NCI-H2081 treated with DMSO at 0.1 percent for 48 hours (cell line): ENCODE measurements at regions not wholly inside any gene's neighbourhood (a gene's known extent, or its start where the extent isn't known, plus 50 kb on each side); places are given as distances from the start of the nearest gene placed in this dataset.
A peak's percentile ranks its signal among the peaks of the same experiment; 100 is the strongest.

Experiments
- DNase-seq: peaks from one replicate; lab custom pipeline; 2025; lab: John Stamatoyannopoulos, UW

DNA sequence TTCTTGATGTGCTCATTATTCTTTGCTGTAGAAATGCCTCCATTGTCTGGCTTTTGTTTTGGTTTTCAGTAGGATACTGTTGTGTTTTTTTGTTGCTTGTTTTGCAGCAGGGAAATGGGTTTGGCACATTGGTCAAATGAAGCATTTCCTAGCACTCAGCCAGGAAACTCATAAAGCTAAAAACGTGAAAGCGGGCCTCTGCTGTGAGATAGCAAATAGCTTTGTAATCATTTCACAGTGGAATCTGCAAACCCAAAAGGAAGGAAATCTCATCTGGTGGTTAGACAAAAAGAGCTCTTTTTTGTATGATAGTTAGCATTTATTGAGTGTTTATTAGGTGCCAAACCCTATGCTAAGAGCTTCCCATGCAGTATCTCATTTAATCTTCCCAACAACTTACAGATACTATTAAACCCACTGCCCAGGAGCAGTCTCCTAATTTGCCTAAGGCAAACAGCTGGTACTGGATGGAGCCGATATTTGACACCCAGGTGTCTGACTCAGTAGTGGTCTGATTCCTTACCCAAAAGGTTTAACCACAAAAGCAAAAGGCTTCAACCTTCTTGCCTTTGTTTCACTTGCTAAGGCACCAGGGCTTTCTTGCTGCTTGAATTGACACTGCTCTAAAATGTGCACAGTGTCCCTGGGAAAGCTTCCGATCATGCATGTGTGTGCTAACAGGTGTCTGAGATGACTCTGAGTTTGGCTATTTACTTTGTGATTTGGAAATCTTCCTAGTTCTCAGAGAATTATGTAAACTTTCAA is 527.9 kb upstream of the MDFIC2 start:
- DNase-seq: no peak

DNA sequence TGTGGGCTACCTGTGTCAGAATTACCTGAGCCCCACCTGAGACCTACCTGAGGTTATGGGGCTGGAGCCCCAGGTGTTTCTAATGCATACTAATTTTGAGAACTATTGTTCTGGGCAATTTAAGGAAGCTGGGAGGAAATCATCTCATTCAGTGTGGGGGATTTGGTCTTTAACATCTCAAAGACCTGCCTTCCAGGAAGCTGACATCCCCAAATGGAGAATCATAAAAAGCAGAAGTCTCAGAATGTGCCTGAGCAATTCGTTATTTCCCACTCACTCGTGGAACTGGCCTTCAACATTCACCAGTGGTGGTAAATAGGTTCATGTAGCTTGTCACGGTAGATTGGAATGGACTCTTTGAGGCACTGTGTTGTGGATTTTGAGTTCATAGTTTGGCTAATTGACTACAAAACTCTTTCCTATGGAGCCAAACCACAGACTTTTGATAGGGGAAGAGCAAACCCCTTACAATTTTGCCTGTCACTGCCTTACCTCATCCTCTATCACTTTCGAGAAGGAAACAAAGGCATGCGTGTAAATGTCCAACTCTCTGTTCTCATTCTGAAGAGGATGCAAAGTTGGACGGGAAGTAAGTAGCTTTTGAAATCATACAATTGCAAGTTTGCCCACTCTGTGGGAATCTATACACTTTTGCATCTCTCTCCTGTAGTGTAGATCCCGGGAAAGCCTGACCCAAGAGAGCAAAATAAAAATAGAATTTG is 521.0 kb upstream of the MDFIC2 start:
- DNase-seq: no peak

DNA sequence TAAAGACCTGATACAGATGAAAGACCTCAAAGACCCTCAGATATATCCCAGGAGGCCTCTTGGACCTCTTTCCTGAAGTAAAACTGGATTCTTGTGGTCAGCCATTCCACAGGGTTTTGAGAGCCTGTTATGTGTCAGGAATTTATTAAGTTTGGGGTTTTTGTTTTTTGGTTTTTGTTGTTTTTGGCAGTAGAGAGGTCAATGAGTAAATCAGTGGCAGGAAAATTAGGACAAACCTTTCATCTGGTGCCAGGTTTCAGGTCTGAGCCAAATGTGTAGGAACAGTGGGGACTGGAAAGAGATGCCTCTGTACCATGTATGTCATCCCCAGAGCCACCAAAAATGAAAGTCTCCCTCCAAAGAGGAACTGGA is 520.4 kb upstream of the MDFIC2 start:
- DNase-seq: no peak

DNA sequence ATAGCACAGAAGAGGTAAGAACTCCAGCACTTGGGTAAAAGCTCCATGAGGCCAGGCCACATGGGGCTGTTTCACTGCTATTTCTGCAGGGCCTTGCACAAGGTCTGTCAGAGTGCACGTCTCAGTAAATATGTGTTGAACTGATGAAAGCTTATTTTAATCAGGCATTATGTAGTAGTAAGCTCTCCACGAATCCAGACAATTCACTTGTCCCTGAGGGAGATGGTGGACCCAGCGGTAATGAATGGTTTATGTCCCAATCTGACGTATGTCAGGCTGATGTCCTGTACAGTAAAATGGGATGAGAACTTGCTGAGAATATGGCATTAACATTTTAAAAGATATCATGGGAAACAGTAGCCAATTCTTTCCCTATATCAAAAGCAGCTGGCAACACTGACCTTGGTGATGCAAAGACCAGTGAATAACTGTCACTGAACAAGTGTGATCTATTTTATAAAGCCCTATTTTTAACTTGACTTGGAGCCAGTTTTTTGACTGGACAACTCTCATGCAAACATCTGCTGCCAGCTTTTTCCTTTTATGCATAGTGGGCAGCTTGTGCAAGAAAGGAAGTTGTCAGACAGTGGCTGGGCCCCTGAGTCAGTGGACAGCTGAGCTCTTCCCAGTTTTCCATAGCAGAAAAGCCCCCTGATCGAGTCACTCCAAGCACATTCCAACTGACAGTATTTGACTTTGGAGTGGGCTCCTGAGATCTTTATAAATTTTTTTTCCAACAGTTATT is 519.8 kb upstream of the MDFIC2 start:
- DNase-seq: no peak

DNA sequence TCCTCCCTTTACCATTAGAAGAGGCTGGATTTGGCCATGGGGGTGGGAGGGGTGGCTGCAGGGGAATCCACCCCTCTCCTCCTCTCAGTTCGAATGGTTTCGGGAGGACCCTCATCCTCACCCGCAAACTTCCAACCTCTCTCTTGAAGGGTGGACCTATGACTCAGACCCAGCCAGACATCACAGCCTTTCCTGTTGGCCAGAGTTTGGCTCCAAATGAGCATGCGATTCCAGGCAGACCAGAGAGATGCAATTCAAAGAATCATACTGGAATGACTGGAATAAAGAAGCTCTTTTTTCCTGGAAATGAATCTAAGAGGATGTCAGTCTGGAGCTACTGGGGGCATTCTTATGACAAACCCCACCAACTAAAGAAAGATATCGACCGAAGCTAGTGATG is 516.7 kb upstream of the MDFIC2 start:
- no peak for DNase-seq

DNA sequence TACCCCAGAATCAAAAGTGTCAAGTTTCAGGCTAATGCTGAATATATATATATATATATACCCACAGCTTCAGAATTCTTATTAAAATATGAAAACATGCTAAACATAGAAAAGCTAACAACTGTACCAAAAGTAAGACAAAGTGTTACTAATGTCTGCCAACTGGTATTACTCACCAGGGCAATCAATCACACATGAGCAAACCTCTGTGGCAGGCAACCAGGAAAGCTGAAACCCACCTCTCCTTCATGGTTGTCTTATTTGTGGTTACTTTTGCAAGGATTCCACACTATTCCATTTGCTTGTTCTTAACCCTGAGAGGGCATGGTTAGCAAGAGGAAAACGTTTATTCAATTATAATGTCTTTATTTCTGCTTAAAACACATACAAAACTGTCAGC is 512.3 kb upstream of the MDFIC2 start:
- no peak for DNase-seq

DNA sequence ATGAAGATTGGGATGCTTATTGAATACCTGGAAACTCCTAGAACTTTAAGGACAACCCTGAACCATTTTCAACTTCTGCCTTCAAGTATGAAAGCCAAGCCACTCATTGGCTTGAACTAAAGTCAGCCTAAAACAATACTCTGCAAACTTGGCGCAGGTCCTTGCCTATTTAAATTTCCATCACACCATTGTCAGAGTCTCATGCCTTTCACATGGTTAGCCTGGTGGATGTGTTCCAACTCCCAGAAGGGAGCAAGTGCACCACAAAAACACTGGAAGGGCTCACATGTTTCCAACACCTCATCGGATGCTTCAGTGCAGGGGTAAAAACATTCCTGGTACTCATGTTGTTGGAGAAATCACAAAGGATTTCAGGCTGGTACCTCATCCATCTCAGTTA is 511.6 kb upstream of the MDFIC2 start:
- DNase-seq: no peak

DNA sequence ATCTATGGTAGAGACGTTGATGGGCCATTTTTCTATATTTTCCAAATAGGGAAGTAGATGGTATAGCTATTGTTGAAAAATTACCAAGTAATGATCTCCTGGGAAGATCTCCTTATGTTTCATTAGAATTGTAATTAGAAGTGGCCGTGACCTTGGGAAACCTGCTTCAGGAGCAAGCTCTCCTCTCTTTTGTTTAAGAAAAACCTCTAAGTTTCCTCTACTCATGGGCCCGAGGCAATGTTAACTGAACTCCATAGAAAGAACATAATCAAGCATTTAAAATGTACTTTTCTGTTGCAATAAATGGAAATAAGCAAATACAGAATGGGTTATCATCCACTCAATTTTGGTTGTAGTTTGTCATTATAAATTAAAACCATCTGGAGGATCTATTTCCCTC is 511.2 kb upstream of the MDFIC2 start:
- no peak for DNase-seq

DNA sequence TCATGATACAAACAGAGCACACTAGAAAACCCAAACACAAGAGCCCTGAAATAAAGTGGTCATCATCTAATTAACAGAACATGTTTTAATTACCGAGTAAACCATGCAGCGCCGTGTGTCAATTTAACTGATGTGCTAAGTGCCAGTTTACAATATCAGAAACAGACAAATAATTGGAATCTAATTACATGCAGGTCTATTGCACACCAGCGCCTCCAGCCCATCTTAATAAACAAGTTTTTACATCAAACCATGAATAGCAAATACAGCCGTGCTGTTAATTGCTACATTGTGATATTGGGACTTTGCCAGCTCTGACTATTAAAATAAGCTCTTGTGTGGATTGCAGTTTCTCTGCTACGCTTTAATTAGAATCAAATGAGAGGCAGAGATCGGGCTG is 510.2 kb upstream of the MDFIC2 start:
- DNase-seq: peak; percentile 23

DNA sequence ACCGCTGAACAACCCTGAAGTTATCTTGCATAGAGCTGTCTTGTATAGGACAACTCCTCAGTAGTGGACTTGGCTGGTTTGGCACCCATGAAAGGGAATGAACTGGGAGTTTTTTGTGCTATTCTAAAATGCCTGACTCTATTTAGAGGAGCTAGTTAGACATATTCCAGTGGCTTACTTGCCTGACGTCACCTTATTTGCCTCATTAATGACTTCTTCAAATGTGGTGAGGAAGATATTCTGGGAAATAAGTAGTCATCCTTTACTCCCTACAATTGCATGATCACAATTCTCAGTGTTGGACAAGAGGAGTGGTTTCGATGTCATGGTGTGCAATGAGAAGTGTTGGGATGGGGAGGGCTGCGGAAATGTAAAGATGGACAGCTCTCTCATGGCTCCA is 509.2 kb upstream of the MDFIC2 start:
- no peak for DNase-seq

DNA sequence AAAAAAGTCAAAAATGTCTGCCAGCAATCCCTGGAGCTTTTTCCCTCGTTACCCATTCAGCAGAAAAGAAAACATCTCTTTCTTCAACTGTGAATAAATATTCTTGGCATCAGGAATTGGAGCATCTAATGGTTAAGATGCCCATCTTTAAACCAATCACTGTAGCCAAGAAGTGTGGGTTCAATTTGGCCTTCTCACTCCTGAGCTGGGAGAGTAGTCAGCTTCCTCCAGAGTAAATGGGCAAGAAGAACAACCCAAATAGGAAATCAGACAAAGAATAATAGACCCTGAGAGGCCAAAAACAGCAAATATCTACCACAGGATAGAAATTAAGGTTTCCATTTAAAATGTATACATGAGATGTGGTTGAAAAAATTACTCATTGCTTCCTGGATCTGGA is 508.0 kb upstream of the MDFIC2 start:
- no peak for DNase-seq

DNA sequence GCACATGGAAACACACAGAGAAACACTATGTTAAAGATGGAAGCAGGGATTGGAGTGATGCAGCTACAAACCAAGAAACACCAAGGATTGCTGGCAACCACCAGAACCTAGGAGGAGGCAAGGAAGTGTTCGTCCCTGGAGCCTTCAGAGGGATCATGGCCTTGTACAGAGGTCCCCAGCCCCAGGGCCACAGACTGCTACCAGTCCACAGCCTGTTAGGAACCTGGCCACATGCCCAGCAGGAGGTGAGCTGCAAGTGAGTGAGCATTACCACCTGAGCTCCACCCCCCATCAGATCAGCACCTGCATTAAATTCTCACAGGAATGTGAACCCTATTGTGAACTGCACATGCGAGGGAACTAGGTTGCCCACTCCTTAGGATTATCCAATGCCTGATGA is 505.7 kb upstream of the MDFIC2 start:
- DNase-seq: no peak

DNA sequence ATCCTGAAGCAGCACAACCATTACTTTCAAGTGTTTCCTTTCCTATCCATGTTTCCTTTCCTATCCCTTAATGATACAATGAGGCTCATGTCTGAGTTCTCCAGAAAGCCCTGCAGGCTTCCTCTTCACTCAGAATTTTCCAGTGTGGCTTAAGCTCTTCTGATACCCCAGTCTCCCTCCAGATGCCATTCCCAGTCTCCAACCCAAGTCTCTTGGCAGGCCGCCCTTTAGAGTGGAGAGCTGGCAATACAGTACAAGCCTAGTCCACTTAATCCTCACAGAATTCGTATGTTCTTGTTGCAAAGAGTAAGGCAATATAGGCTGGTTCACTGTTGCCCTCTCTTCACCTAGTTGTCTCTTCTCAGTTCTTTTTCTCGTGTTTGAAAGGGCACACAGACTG is 503.9 kb upstream of the MDFIC2 start:
- DNase-seq: no peak

DNA sequence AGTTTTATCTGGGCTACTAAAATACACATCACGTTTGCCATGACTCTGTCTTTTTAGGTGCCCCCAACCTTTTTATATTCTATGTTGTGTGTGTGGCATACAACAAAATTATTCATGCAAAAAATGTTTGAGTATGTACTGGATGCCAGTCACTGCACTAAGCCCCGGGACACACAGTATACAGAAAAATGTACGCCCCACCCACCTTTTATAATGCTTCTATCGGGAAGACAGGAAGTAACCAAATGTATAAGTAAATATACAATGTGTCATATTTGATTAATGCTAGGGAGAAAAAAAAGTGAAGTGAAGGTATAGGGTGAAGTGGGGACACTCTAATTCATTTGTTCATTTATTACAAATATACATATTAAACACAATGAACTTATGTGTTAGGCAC is 503.4 kb upstream of the MDFIC2 start:
- DNase-seq: no peak

DNA sequence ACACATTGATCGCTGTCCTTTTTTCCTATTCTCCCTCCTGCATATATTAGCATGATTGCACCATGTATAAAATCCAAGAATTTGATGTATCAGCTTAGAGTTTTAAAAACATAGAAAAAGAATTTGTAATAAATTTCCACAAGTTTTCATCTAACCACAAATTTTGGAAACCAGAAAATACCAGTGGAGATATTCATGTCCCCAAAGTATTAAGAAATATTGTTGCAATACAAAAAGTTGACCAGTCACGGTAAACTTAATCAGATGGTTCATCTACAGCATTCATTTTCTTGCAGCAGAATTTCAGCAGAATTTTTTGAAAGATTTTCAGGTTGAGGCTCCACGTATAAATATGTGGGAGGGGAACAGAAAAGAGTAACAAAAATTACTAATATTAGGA is 500.9 kb upstream of the MDFIC2 start:
- no peak for DNase-seq

DNA sequence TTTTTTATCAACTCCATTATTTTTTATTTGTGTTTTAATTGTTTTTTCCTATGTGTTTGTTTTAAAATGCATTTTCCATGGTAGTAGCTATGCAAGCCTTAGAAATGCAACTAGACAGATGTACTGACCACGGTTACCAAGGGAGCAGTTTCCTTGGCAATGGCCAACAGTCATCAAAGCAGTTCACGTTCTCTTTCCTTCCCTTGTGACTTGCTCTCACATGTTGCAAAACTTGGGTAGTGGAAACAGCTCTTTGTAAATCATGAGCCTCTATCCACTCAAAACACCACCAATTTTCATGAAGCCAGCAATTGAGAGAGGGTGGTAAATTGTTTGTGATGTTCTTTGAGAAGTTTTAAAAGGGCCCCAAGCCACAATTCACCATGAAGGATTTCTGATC is 499.4 kb upstream of the MDFIC2 start:
- no peak for DNase-seq

DNA sequence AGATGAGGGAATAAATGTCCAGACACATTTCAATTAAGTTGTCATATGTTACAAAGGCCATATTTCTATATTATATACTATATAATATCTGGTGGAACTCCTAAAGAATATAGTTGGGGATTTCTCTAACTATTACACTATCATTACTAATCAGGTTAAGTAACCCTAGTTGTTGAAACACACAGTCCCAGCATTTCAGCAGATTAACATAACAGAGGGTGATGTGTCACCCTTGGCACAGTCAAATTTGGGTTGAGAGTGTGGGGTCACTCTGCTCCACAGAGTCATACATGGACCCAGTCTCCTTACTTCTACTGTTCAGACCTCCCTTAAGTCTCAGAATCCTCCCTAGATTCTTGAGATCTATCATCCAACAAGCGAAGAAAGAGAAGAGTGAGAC is 496.4 kb upstream of the MDFIC2 start:
- no peak for DNase-seq

DNA sequence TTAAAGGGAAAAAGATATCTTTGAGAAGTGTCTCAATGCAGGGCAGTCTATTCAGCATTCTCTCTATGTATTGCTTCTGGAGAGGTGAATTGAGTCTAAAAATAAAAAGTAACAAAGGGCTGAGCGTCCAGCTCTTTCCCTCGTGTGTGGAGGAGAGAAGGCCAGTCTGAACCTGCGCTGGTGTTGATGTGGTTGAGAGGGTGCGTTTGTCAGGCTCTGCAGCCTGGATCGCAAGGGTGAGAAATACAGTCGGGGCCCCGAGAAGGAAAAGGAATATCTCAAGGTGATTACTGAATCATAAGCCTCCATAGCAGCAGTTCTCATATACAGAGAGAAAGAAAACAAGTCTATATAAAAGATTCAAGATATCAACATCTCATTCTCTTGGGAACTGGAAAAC is 494.1 kb upstream of the MDFIC2 start:
- DNase-seq: no peak

DNA sequence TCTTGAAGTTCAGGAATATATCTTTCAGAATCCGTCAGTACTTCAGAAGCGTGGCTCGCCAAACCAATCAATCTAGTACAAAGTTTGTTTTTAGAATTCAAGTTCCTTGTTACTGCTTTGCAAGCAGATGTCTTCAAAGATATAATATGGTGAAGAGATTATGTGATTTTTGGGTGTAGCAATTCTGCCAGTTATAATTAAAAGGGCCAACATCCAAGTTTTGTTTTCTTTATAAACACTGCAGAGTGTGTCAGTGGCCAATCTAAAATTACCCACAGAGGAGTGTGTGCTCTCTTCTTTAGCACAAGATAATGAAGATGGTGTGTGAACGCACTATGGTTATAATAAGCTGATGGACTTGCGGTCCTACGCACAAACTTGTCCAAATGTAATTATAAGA is 493.6 kb upstream of the MDFIC2 start:
- no peak for DNase-seq

DNA sequence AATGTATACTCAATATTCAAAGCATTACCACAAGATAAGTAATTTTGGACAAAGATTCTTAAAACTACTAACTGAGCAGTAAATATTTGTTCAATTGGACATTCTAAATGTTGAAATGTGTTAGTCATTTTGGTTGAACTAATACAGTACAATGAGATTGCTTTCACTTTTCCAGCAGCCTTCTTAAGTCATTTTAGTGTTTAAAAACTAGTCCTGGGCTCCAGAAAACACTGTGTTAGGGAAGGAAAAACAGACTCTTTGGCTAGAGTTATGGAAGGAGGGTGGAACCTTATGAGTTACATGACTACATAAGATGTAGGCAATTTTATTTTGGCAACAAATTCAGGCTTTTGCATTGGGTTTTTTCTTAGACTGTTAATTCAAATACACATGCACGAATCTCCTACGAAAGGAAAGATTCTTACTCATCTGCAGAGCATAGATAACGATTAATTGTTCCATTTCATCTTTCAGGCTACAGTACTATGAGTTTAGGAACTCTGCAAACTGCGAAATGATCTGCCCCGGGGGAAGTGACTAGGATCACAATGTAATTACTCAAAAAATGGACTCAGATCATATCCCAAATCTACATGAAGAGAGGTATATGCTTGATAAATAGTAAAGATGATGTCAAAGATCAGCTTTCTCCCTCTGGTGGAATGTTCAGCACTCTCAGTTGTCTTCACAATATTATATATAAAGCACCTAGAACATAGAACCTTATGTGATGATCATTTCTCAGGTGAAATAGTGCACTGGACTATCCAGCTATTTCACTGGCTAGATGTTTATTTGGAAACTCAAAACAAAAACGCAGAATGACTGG is 492.8 kb upstream of the MDFIC2 start:
- no peak for DNase-seq

DNA sequence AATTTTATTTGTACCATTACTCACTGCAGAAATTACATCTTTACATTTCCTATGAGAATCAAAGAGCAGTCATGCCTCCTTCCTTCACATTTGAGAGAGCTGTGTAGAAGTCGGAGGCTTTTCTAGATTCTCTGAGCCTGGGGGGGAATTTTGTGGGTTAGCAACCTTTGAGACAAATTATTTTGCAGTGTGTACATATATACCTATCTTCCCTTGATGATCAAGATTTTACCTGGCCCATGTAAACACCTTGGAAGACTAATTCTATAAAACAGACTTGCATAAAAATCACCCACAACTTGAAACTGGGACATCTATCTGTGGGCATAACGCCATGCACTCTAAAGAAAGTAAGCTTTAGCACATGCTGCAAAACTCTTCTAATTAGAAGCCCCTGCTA is 491.5 kb upstream of the MDFIC2 start:
- DNase-seq: no peak

DNA sequence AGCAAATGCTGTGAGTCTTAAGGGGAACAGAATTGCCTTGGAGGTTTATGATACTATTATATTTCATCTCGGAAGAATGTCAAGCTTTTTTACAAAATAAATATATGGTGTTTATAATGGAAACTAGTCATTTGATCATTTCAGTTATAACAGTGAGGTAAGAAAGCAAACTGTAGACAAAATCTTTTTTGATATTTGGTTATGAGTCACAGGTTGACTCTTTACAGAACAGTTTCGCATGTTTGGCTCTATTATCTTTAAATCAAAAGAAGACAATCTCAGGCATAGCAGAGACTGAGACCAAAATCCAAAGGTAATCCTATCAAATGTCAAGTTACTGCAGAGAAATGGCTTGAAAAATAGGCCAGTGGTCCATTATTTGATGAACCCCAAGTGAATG is 490.9 kb upstream of the MDFIC2 start:
- DNase-seq: no peak
